GM23338 (cell line): ENCODE measurements at regions not wholly inside any gene's neighbourhood (a gene's known extent, or its start where the extent isn't known, plus 50 kb on each side); places are given as distances from the start of the nearest gene placed in this dataset.
"Not testable (repeated sequence)": the region's sequence is repeated elsewhere in the genome, so short reads cannot be mapped to it uniquely, and the experiment has no call there.

Experiments used
- ATAC-seq: fragments of 200-7000 bp; cut with Tn5 transposase; 3 replicates; pipeline ENCODE4 v1.9.1; 2020
- DNase-seq: peaks from one replicate; pipeline ENCODE4 v3.0.0-alpha.2; 2015; ENCODE audit warnings: low spot score
- H2AFZ ChIP-seq: fragments of 200-600 bp; sonication (generic); 2 replicates; pipeline ENCODE4 v1.8.0; 2016; ENCODE audit warnings: antibody characterized with exemption, mild to moderate bottlenecking, moderate library complexity
- H3F3A ChIP-seq: fragments of 200-600 bp; sonication (generic); replicated peaks from 2 replicates; pipeline ENCODE4 v1.8.0; 2017; ENCODE audit warnings: antibody characterized with exemption, mixed run types, low read depth
- H3K27ac ChIP-seq: fragments of 200-600 bp; sonication (generic); 2 replicates; pipeline ENCODE4 v1.6.1; 2016; ENCODE audit warnings: low read depth
- H3K27me3 ChIP-seq: fragments of 200-600 bp; sonication (generic); 2 replicates; pipeline ENCODE4 v1.8.0; 2016; ENCODE audit warnings: mild to moderate bottlenecking, mixed run types, moderate library complexity; ENCODE audit not compliant: insufficient read depth
- H3K36me3 ChIP-seq: fragments of 200-600 bp; sonication (generic); 2 replicates; pipeline ENCODE4 v1.8.0; 2016; ENCODE audit warnings: mild to moderate bottlenecking; ENCODE audit not compliant: insufficient read depth
- H3K4me1 ChIP-seq: fragments of 200-600 bp; sonication (generic); 2 replicates; pipeline ENCODE4 v1.8.0; 2016; ENCODE audit warnings: mild to moderate bottlenecking, moderate library complexity; ENCODE audit not compliant: insufficient read depth
- H3K4me2 ChIP-seq: fragments of 200-600 bp; sonication (generic); 2 replicates; pipeline ENCODE4 v1.7.1; 2017; ENCODE audit warnings: mixed run types
- H3K4me3 ChIP-seq: fragments of 200-600 bp; sonication (generic); 2 replicates; pipeline ENCODE4 v1.6.1; 2016; ENCODE audit warnings: mixed run types
- H3K79me2 ChIP-seq: fragments of 200-600 bp; sonication (generic); replicated peaks from 2 replicates; pipeline ENCODE4 v1.8.0; 2017; ENCODE audit warnings: mild to moderate bottlenecking; ENCODE audit not compliant: insufficient read depth
- H3K9me2 ChIP-seq: fragments of 200-600 bp; sonication (generic); 2 replicates; pipeline ENCODE4 v1.8.0; 2017; ENCODE audit not compliant: insufficient read depth
- H4K20me1 ChIP-seq: fragments of 200-600 bp; sonication (generic); replicated peaks from 2 replicates; pipeline ENCODE4 v1.8.0; 2017; ENCODE audit warnings: mild to moderate bottlenecking; ENCODE audit not compliant: insufficient read depth
- H3K27ac Mint-ChIP-seq: 2 replicates; pipeline ENCODE4 v1.8.0; 2020; ENCODE audit warnings: inconsistent platforms, mild to moderate bottlenecking, moderate library complexity, mixed read lengths
- H3K27me3 Mint-ChIP-seq: 3 replicates; pipeline ENCODE4 v1.8.0; 2022; ENCODE audit warnings: low read depth, mild to moderate bottlenecking, moderate library complexity, mixed read lengths, inconsistent platforms; ENCODE audit not compliant: insufficient read depth, poor library complexity
- H3K36me3 Mint-ChIP-seq: 3 replicates; pipeline ENCODE4 v1.8.0; 2021; ENCODE audit warnings: low read depth, mild to moderate bottlenecking, inconsistent platforms, moderate library complexity, mixed read lengths
- H3K4me1 Mint-ChIP-seq: 3 replicates; pipeline ENCODE4 v1.8.0; 2020; ENCODE audit warnings: mild to moderate bottlenecking, inconsistent platforms, mixed read lengths
- H3K4me3 Mint-ChIP-seq: 3 replicates; pipeline ENCODE4 v1.8.0; 2021; ENCODE audit warnings: moderate library complexity, mild to moderate bottlenecking, inconsistent platforms, mixed read lengths
- H3K9me3 Mint-ChIP-seq: 3 replicates; pipeline ENCODE4 v1.8.0; 2020; ENCODE audit warnings: moderate library complexity, mild to moderate bottlenecking, inconsistent platforms, mixed read lengths
- EZH2phosphoT487 ChIP-seq: fragments of 200-600 bp; sonication (generic); IDR thresholded peaks from one replicate; pipeline ENCODE4 v1.8.1; 2018; ENCODE audit warnings: antibody characterized with exemption; ENCODE audit not compliant: unreplicated experiment
- NANOG ChIP-seq: IDR thresholded peaks from 2 replicates; pipeline ENCODE4 v1.6.1; 2016; ENCODE audit warnings: antibody characterized with exemption, borderline replicate concordance
- ZNF114 ChIP-seq: fragments of 250-450 bp; sonication (Bioruptor Pico); IDR thresholded peaks from 2 replicates; pipeline ENCODE4 v1.5.0; 2020; ENCODE audit warnings: mild to moderate bottlenecking, moderate library complexity
- ZNF331 ChIP-seq: fragments of 250-450 bp; sonication (Bioruptor Pico); IDR thresholded peaks from 2 replicates; pipeline ENCODE4 v1.5.0; 2020; ENCODE audit warnings: low read depth, mild to moderate bottlenecking, moderate library complexity
- TF ChIP-seq, protein P1 (sequence below), 2 experiments: fragments of 200-600 bp in 1 of 2; sonication (generic) in 1 of 2; conservative IDR thresholded peaks; 2 replicates each; pipeline versions ENCODE4 v1.5.1 to v1.6.1; 2016 to 2017; ENCODE audit warnings: antibody characterized with exemption in 2 of 2, low read depth in 2 of 2, mild to moderate bottlenecking in 2 of 2, moderate library complexity in 1 of 2
- TF ChIP-seq, protein P2 (sequence below): IDR thresholded peaks from one replicate; pipeline ENCODE4 v1.6.1; 2018; ENCODE audit warnings: antibody characterized with exemption; ENCODE audit not compliant: unreplicated experiment
- TF ChIP-seq, protein P3 (sequence below): fragments of 250-450 bp; sonication (Bioruptor Pico); IDR thresholded peaks from 2 replicates; pipeline ENCODE4 v1.5.0; 2020; ENCODE audit warnings: mild to moderate bottlenecking, moderate library complexity
- TF ChIP-seq, protein P4 (sequence below): IDR thresholded peaks from 2 replicates; pipeline ENCODE4 v1.6.1; 2016; ENCODE audit warnings: antibody characterized with exemption

DNA sequence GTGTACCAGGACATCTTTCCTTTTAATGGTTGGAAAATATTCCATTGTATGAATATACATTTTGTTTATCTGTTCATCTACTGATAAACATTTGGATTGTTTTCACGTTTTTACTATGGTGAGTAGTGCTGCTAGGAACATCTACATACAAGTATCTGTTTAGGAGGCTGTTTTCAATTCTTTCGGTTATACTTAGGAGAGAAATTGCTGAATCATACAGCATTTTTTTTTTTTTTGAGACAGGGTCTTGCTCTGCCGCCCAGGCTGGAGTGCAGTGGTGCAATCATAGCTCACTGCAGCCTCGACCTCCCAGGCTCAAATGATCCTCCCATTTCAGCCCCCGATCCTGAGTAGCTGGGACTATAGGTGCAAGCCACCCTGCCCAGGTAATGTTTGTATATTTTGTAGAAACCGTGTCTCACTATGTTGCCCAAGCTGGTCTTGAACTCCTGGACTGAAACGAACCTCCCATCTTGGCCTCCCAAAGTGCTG lies 122.9 kb downstream of the CRLF3 start:
- no peaks in the 10 kb centered on the region for H3K36me3 ChIP-seq
- no peaks in the 10 kb centered on the region for H3K9me2 ChIP-seq
- ATAC-seq (no peak), DNase-seq (no peak)
- H3K4me1 ChIP-seq: peaks cover 17% of the 10 kb centered on the region
- no peak overlapping the region for H3K4me3 ChIP-seq
- no peak overlapping the region for H3K4me3 Mint-ChIP-seq
- peaks cover 28% of the 10 kb centered on the region for H3K27me3 Mint-ChIP-seq
- peak overlapping the region; percentile 73; the same call in 1 of the 2 replicates for H3K4me2 ChIP-seq
- no peak overlapping the region; the same call in 1 of the 2 replicates for H3K27ac Mint-ChIP-seq
- no peak overlapping the region for H2AFZ ChIP-seq
- H3F3A ChIP-seq: peaks cover 16% of the 10 kb centered on the region
- peaks cover 27% of the 10 kb centered on the region for H3K4me1 Mint-ChIP-seq
- H3K27ac ChIP-seq: peak overlapping the region; percentile 100
- no peaks in the 10 kb centered on the region for H4K20me1 ChIP-seq
- TF ChIP-seq, protein P1, sequence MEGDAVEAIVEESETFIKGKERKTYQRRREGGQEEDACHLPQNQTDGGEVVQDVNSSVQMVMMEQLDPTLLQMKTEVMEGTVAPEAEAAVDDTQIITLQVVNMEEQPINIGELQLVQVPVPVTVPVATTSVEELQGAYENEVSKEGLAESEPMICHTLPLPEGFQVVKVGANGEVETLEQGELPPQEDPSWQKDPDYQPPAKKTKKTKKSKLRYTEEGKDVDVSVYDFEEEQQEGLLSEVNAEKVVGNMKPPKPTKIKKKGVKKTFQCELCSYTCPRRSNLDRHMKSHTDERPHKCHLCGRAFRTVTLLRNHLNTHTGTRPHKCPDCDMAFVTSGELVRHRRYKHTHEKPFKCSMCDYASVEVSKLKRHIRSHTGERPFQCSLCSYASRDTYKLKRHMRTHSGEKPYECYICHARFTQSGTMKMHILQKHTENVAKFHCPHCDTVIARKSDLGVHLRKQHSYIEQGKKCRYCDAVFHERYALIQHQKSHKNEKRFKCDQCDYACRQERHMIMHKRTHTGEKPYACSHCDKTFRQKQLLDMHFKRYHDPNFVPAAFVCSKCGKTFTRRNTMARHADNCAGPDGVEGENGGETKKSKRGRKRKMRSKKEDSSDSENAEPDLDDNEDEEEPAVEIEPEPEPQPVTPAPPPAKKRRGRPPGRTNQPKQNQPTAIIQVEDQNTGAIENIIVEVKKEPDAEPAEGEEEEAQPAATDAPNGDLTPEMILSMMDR (conservative IDR thresholded peaks at IDR 0.05; ENCODE audit: low read depth in 2 of 2): no peak
- TF ChIP-seq, protein P2, sequence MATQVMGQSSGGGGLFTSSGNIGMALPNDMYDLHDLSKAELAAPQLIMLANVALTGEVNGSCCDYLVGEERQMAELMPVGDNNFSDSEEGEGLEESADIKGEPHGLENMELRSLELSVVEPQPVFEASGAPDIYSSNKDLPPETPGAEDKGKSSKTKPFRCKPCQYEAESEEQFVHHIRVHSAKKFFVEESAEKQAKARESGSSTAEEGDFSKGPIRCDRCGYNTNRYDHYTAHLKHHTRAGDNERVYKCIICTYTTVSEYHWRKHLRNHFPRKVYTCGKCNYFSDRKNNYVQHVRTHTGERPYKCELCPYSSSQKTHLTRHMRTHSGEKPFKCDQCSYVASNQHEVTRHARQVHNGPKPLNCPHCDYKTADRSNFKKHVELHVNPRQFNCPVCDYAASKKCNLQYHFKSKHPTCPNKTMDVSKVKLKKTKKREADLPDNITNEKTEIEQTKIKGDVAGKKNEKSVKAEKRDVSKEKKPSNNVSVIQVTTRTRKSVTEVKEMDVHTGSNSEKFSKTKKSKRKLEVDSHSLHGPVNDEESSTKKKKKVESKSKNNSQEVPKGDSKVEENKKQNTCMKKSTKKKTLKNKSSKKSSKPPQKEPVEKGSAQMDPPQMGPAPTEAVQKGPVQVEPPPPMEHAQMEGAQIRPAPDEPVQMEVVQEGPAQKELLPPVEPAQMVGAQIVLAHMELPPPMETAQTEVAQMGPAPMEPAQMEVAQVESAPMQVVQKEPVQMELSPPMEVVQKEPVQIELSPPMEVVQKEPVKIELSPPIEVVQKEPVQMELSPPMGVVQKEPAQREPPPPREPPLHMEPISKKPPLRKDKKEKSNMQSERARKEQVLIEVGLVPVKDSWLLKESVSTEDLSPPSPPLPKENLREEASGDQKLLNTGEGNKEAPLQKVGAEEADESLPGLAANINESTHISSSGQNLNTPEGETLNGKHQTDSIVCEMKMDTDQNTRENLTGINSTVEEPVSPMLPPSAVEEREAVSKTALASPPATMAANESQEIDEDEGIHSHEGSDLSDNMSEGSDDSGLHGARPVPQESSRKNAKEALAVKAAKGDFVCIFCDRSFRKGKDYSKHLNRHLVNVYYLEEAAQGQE: no peak
- TF ChIP-seq NANOG (no peak), ZNF331 (CRISPR knock-in tag) (no peak), ZNF114 (CRISPR knock-in tag) (no peak), EZH2phosphoT487 (no peak)
- TF ChIP-seq, protein P3, sequence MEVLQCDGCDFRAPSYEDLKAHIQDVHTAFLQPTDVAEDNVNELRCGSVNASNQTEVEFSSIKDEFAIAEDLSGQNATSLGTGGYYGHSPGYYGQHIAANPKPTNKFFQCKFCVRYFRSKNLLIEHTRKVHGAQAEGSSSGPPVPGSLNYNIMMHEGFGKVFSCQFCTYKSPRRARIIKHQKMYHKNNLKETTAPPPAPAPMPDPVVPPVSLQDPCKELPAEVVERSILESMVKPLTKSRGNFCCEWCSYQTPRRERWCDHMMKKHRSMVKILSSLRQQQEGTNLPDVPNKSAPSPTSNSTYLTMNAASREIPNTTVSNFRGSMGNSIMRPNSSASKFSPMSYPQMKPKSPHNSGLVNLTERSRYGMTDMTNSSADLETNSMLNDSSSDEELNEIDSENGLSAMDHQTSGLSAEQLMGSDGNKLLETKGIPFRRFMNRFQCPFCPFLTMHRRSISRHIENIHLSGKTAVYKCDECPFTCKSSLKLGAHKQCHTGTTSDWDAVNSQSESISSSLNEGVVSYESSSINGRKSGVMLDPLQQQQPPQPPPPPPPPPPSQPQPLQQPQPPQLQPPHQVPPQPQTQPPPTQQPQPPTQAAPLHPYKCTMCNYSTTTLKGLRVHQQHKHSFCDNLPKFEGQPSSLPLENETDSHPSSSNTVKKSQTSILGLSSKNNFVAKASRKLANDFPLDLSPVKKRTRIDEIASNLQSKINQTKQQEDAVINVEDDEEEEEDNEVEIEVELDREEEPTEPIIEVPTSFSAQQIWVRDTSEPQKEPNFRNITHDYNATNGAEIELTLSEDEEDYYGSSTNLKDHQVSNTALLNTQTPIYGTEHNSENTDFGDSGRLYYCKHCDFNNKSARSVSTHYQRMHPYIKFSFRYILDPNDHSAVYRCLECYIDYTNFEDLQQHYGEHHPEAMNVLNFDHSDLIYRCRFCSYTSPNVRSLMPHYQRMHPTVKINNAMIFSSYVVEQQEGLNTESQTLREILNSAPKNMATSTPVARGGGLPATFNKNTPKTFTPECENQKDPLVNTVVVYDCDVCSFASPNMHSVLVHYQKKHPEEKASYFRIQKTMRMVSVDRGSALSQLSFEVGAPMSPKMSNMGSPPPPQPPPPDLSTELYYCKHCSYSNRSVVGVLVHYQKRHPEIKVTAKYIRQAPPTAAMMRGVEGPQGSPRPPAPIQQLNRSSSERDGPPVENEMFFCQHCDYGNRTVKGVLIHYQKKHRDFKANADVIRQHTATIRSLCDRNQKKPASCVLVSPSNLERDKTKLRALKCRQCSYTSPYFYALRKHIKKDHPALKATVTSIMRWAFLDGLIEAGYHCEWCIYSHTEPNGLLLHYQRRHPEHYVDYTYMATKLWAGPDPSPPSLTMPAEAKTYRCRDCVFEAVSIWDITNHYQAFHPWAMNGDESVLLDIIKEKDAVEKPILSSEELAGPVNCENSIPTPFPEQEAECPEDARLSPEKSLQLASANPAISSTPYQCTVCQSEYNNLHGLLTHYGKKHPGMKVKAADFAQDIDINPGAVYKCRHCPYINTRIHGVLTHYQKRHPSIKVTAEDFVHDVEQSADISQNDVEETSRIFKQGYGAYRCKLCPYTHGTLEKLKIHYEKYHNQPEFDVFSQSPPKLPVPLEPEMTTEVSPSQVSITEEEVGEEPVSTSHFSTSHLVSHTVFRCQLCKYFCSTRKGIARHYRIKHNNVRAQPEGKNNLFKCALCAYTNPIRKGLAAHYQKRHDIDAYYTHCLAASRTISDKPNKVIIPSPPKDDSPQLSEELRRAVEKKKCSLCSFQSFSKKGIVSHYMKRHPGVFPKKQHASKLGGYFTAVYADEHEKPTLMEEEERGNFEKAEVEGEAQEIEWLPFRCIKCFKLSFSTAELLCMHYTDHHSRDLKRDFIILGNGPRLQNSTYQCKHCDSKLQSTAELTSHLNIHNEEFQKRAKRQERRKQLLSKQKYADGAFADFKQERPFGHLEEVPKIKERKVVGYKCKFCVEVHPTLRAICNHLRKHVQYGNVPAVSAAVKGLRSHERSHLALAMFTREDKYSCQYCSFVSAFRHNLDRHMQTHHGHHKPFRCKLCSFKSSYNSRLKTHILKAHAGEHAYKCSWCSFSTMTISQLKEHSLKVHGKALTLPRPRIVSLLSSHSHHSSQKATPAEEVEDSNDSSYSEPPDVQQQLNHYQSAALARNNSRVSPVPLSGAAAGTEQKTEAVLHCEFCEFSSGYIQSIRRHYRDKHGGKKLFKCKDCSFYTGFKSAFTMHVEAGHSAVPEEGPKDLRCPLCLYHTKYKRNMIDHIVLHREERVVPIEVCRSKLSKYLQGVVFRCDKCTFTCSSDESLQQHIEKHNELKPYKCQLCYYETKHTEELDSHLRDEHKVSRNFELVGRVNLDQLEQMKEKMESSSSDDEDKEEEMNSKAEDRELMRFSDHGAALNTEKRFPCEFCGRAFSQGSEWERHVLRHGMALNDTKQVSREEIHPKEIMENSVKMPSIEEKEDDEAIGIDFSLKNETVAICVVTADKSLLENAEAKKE (CRISPR knock-in tag): no peak
- TF ChIP-seq, protein P4, sequence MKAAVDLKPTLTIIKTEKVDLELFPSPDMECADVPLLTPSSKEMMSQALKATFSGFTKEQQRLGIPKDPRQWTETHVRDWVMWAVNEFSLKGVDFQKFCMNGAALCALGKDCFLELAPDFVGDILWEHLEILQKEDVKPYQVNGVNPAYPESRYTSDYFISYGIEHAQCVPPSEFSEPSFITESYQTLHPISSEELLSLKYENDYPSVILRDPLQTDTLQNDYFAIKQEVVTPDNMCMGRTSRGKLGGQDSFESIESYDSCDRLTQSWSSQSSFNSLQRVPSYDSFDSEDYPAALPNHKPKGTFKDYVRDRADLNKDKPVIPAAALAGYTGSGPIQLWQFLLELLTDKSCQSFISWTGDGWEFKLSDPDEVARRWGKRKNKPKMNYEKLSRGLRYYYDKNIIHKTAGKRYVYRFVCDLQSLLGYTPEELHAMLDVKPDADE: no peak
- H3K79me2 ChIP-seq: peaks cover 1% of the 10 kb centered on the region
- no peaks in the 10 kb centered on the region for H3K27me3 ChIP-seq
- H3K36me3 Mint-ChIP-seq: no peaks in the 10 kb centered on the region
- H3K9me3 Mint-ChIP-seq: no peaks in the 10 kb centered on the region

DNA sequence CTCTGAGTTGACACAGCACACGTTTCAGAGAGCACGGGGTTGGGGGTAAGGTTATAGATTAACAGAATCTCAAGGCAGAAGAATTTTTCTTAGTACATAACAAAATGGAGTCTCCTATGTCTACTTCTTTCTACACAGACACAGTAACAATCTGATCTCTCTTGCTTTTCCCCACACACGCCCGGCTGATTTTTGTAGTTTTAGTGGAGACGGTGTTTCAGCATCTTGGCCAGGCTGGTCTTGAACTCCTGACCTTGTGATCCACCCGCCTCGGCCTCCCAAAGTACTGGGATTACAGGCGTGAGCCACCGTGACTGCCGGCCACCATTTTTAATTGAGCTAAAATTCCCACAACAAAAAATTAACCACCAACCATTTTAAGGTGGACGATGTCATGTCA lies 123.7 kb downstream of the CRLF3 start:
- H3K4me3 Mint-ChIP-seq, H2AFZ ChIP-seq, H3K36me3 Mint-ChIP-seq, H3K9me2 ChIP-seq, ATAC-seq, H3K27me3 ChIP-seq, DNase-seq, H3K36me3 ChIP-seq, H3K9me3 Mint-ChIP-seq, H4K20me1 ChIP-seq, H3K79me2 ChIP-seq, H3K4me3 ChIP-seq: not testable (repeated sequence)
- peak overlapping the region; percentile 95 for H3K27ac Mint-ChIP-seq
- peak overlapping the region; percentile 73 for H3K4me2 ChIP-seq
- H3K27ac ChIP-seq: peak overlapping the region; percentile 100
- peaks cover 23% of the 10 kb centered on the region for H3K4me1 Mint-ChIP-seq
- peaks cover 19% of the 10 kb centered on the region for H3F3A ChIP-seq
- H3K27me3 Mint-ChIP-seq: peaks cover 27% of the 10 kb centered on the region
- H3K4me1 ChIP-seq: peaks cover 16% of the 10 kb centered on the region
